Pancreas (tissue), 10 donors: ENCODE measurements at regions not wholly inside any gene's neighbourhood (a gene's known extent, or its start where the extent isn't known, plus 50 kb on each side); places are given as distances from the start of the nearest gene placed in this dataset.
A peak's percentile ranks its signal among the peaks of the same experiment; 100 is the strongest.

Experiments
- ATAC-seq, 4 donors: fragments of 200-7000 bp; cut with Tn5 transposase; one replicate each; pipeline versions ENCODE4 v1.8.0 to v1.9.1; 2020; ENCODE audit warnings: mild to moderate bottlenecking in 4 of 4, moderate library complexity in 4 of 4
- DNase-seq, 6 donors: peaks; one replicate each; pipeline ENCODE4 v3.0.0-alpha.2; 2020
- FAIRE-seq: peaks from 2 replicates; lab custom pipeline; 2012; peaks lifted over from hg19 to GRCh38; lab: Jason Lieb, UNC
- H3K27ac ChIP-seq, 4 donors: fragments of 200-600 bp; sonication (generic); 1 replicate in 3 of 4; 2 replicates in 1 of 4; pipeline versions ENCODE4 v1.5.0 to v1.8.0; 2020
- H3K27me3 ChIP-seq, 4 donors: fragments of 200-600 bp; one replicate each; pipeline ENCODE4 v1.8.0; 2021
- H3K36me3 ChIP-seq, 3 donors: fragments of 200-600 bp; sonication (generic) in 1 of 3; one replicate each; pipeline versions ENCODE4 v1.5.0 to v1.8.0; 2020 to 2021
- H3K4me1 ChIP-seq, 3 donors: fragments of 200-600 bp; one replicate each; pipeline ENCODE4 v1.8.0; 2021
- H3K4me3 ChIP-seq, 4 donors: fragments of 200-600 bp; sonication (generic) in 2 of 4; one replicate each; pipeline versions ENCODE4 v1.5.0 to v1.8.0; 2020 to 2021
- H3K9me3 ChIP-seq, 4 donors: fragments of 200-600 bp; one replicate each; pipeline ENCODE4 v1.8.0; 2021
- WGBS, 2 donors: extraction: QIAGEN DNeasy Blood & Tissue Kit; methylation state at CpG; one replicate each; pipeline ENCODE4 v1.1.7; 2013; 5-methylcytosine and 5-hydroxymethylcytosine counted together
- intact Hi-C, 3 donors: fragments of 100-400 bp; cut with DNase I; formaldehyde crosslinking; loops; one replicate each; pipeline versions ENCODE4 v1.11.1 to v1.14.2; 2022
- TF ChIP-seq, protein P1 (sequence below), 4 donors: fragments of 200-600 bp; sonication (generic) in 3 of 4; IDR thresholded peaks; one replicate each; pipeline versions ENCODE4 v1.5.0 to v1.8.0; 2021; ENCODE audit warnings: antibody characterized with exemption in 4 of 4
- donor health status: healthy with polysubstance abuse.
- donor health status: DM: no; HTN: no; CAD: no; lungs with moderate emphysema.
- donor health status: DM: no; HTN: no; CAD: no.
- donor health status: control.
- donor health status: control.
- donor health status: Bipolar disorder and iron deficiency.
- donor health status: DM: yes; HTN: yes; CAD: no.
- donor health status: DM: no; HTN: no; CAD: no.
- donor health status: DM: no; HTN: no; CAD: no.
- donor health status: DM: yes; HTN: yes; CAD: no.

DNA sequence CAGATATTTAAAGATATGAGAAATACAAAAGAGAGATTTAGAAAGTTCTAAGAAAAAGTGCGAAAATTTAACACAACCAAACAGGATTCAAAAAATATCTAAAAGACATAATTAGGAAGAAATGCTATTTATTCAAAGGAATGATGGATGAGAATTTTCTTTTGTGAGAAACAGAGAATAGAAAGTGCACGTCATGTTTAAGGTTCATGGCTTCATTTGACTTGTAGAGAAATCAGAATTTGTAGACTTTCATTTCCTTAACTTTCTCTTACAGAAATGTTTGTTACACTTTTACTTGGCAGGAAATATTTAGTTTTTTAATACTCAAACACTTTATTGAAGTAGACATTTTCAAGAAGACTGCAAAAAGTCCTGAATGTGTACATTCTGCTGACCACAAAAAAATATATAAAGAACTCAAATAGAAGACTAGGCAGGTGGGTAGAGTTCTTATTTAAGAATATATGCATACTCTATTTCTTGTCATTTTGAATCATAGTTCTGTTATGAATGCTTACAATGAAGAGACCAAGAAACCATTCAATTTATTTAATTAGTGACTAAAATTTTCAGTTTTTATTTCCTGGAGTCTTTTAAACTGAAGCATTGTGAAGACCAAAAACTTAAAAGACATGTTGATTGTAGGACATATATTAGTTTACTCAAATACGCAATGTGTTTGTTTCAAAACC, 710.5 kb upstream of the HS3ST5 start:
- no peak overlapping the region for H3K27ac ChIP-seq

DNA sequence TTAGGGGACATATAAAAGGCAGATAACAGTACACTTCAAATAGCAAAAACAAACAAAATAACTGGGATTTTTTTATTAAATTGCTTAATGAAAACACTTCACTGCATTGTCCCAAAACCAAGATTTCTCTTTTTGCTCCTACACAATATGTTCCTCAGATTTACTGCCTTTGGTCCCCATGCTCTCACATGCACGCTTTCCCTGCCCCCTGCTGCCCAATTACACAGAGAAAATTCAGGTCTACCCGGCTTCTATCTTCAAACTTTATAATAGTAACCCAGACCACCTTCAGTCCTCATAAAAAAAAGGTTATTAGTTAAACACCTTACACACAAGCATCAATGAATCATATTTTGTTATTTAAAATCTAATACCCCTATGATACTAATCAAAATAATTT, 673.8 kb upstream of the HS3ST5 start:
- DNase-seq (no peak), FAIRE-seq (no peak), ATAC-seq (no peak)
- WGBS, 2 donors, result 63 to 73% methylated on average over 2 of the region's 2 CpGs
- Histone ChIP-seq H3K36me3 (no peaks in the 10 kb centered on the region), H3K27ac (no peak overlapping the region), H3K4me1 (no peaks in the 10 kb centered on the region), H3K9me3 (no peaks in the 10 kb centered on the region), H3K4me3 (no peak overlapping the region), H3K27me3 (no peaks in the 10 kb centered on the region)
- TF ChIP-seq, protein P1, sequence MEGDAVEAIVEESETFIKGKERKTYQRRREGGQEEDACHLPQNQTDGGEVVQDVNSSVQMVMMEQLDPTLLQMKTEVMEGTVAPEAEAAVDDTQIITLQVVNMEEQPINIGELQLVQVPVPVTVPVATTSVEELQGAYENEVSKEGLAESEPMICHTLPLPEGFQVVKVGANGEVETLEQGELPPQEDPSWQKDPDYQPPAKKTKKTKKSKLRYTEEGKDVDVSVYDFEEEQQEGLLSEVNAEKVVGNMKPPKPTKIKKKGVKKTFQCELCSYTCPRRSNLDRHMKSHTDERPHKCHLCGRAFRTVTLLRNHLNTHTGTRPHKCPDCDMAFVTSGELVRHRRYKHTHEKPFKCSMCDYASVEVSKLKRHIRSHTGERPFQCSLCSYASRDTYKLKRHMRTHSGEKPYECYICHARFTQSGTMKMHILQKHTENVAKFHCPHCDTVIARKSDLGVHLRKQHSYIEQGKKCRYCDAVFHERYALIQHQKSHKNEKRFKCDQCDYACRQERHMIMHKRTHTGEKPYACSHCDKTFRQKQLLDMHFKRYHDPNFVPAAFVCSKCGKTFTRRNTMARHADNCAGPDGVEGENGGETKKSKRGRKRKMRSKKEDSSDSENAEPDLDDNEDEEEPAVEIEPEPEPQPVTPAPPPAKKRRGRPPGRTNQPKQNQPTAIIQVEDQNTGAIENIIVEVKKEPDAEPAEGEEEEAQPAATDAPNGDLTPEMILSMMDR (IDR thresholded peaks at IDR 0.05), result no peak
- intact Hi-C loops, result no loop called here

More for the DNA sequence above, 710.5 kb upstream of the HS3ST5 start:
- H3K4me1 ChIP-seq, result no peaks in the 10 kb centered on the region
- 82 to 90% methylated on average over 3 of the region's 3 CpGs for WGBS, 2 donors
- no peak overlapping the region for H3K4me3 ChIP-seq
- no peak for DNase-seq
- no peak for ATAC-seq
- TF ChIP-seq, protein P1 (IDR thresholded peaks at IDR 0.05), result no peak
- intact Hi-C loops, result no loop called here
- H3K9me3 ChIP-seq, result no peaks in the 10 kb centered on the region
- no peaks in the 10 kb centered on the region for H3K27me3 ChIP-seq
- H3K36me3 ChIP-seq, result no peaks in the 10 kb centered on the region
- no peak for FAIRE-seq

DNA sequence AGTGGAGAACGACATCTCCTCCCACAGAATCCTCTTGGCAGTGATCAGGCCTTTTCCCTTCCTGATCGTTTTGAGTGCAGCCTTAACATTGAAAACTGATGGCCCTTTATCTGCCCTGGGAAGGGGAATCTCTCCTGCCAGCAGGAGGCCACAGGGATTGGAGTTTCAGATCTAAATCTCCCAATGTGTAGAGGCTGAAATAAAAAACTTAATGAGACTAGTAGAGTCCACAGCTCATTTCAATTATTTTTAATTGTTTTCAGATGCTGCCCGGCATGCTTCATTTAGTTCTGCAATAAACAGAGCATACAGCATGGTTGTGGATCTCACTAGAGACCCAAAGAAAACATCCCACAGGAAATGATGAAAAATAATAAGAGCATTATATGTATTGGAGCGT, 662.2 kb upstream of the HS3ST5 start:
- WGBS, 2 donors, result 41 to 48% methylated on average over 4 of the region's 4 CpGs
- FAIRE-seq (no peak), ATAC-seq (peak in 1 of 4 donors; percentile 13), DNase-seq (no peak)
- TF ChIP-seq, protein P1 (IDR thresholded peaks at IDR 0.05), result no peak
- Histone ChIP-seq H3K9me3 (no peaks in the 10 kb centered on the region), H3K27ac (no peak overlapping the region), H3K27me3 (no peaks in the 10 kb centered on the region), H3K4me3 (no peak overlapping the region), H3K4me1 (no peaks in the 10 kb centered on the region), H3K36me3 (no peaks in the 10 kb centered on the region)
- intact Hi-C loops, result no loop called here

DNA sequence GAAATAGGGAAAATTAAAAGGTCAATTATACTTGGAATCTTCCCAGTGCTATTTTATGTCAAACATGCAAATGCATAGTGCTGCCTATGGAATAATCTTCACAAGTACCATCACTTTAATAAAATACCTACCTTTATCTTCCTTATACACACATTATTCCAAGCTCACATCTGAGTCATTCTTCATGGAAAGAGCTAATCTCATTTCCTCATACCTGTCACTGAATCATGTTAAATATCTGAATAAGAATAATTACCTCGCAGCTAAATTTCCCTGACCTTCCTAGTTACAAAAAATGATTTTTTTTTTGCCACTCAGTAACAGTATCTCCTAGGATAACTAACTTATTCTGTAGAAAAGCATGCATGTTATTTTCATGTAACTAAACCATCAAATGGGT, 661.4 kb upstream of the HS3ST5 start:
- ATAC-seq (peak in 3 of 4 donors; percentile 47 to 74 (median 57)), DNase-seq (no peak), FAIRE-seq (peak; percentile 23)
- Histone ChIP-seq H3K36me3 (no peaks in the 10 kb centered on the region), H3K4me1 (no peaks in the 10 kb centered on the region), H3K27ac (no peak overlapping the region), H3K27me3 (no peaks in the 10 kb centered on the region), H3K9me3 (no peaks in the 10 kb centered on the region), H3K4me3 (no peak overlapping the region)
- intact Hi-C loops, result no loop called here
- TF ChIP-seq, protein P1 (IDR thresholded peaks at IDR 0.05), result no peak
- WGBS, 2 donors, result 12 to 14% methylated on average over 1 of the region's 1 CpG

DNA sequence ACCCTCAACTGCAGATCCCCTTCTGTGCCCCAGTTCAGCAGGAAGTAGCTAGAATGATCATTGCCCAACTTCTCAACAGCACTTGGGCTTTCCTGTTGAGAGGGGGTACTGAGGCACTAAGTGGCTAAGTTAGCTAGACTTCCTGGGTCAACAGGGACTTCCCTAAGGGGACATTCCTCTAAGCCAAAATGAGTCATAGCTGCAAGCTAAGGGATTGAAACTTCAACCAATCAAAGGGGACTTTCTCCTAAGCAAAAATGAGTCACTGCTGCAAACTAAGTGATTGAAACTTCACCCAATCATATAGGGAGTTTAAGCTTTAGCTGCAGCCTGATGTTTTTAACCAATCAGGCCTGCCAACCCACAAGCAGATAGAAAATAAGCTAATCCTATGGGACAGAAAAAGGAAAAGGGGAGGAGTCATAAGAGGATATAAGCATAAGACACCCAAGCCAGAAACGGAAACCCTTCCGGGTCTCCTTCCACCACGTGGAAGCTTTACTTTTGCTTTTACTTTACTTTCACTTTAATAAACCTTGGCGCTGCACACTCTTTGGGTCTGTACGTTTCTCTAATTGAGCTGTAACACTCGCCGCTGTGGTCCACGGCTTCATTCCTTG, 659.0 kb upstream of the HS3ST5 start:
- Histone ChIP-seq H3K27me3 (no peaks in the 10 kb centered on the region), H3K36me3 (no peaks in the 10 kb centered on the region), H3K4me1 (no peaks in the 10 kb centered on the region), H3K9me3 (no peaks in the 10 kb centered on the region), H3K27ac (no peak overlapping the region), H3K4me3 (no peak overlapping the region)
- WGBS, 2 donors, result 84 to 93% methylated on average over 8 of the region's 8 CpGs
- ATAC-seq (no peak), FAIRE-seq (no peak), DNase-seq (no peak)
- TF ChIP-seq, protein P1 (IDR thresholded peaks at IDR 0.05), result no peak
- intact Hi-C loops, result no loop called here
